HepG2 (cell line): ENCODE measurements at regions not wholly inside any gene's neighbourhood (a gene's known extent, or its start where the extent isn't known, plus 50 kb on each side); places are given as distances from the start of the nearest gene placed in this dataset.

Source experiments
- ATAC-seq: fragments of 200-7000 bp; cut with Tn5 transposase; 3 replicates; pipeline ENCODE4 v1.9.1; 2020; ENCODE audit warnings: mild to moderate bottlenecking, moderate library complexity
- BruUV-seq: library from RNA; stranded (reverse); fragments of 400-500 nt; replicated peaks from 2 replicates; lab custom pipeline; 2021; lab: Mats Ljungman, UMichigan
- CTCF ChIA-PET: fragments of 300-600 bp; formaldehyde crosslinking; extraction: SDS; loops from one replicate; lab custom pipeline; 2021; ENCODE audit warnings: low total read pairs, inconsistent platforms, low intra/inter-chr PET ratio; lab: Yijun Ruan, JAX
- POLR2A ChIA-PET: fragments of 350-600 bp; sonication (Branson Sonifier 250); formaldehyde crosslinking; loops from one replicate; lab custom pipeline; 2020; ENCODE audit warnings: antibody characterized with exemption, inconsistent platforms; lab: Yijun Ruan, JAX
- DNase-seq: peaks from one replicate; pipeline ENCODE4 v3.0.0-alpha.2; 2015; ENCODE audit warnings: low spot score
- FAIRE-seq: peaks from 3 replicates; lab custom pipeline; 2011; peaks lifted over from hg19 to GRCh38; lab: Jason Lieb, UNC
- H2AFZ ChIP-seq: one replicate; pipeline ENCODE4 v1.6.1; 2011; ENCODE audit warnings: low read length, inconsistent platforms
- H3K27ac ChIP-seq: fragments of 300-600 bp; 3 replicates; pipeline ENCODE4 v1.8.0; 2011; ENCODE audit warnings: mixed run types, mild to moderate bottlenecking, mixed read lengths, low read length, inconsistent platforms; ENCODE audit not compliant: insufficient read depth; ENCODE audit errors: extremely low read length
- H3K27me3 ChIP-seq, 2 experiments: fragments of 200-600 bp in 1 of 2; 2 replicates in 1 of 2; 3 replicates in 1 of 2; pipeline versions ENCODE4 v1.6.0 to v1.8.0; 2011; ENCODE audit warnings: low read length in 2 of 2, mild to moderate bottlenecking in 2 of 2, moderate library complexity in 2 of 2, inconsistent platforms in 1 of 2; ENCODE audit not compliant: insufficient read depth in 2 of 2, control insufficient read depth in 1 of 2
- H3K36me3 ChIP-seq, 2 experiments: fragments of 200-600 bp in 1 of 2; replicated peaks in 1 of 2; 2 replicates in 1 of 2; 3 replicates in 1 of 2; pipeline versions ENCODE4 v1.5.1 to v1.8.0; 2011; ENCODE audit warnings: low read length in 2 of 2, inconsistent platforms in 1 of 2; ENCODE audit not compliant: insufficient read depth in 2 of 2, control insufficient read depth in 1 of 2
- H3K4me1 ChIP-seq: 2 replicates; pipeline ENCODE4 v1.5.1; 2012; ENCODE audit warnings: low read length, inconsistent platforms; ENCODE audit not compliant: insufficient read depth
- H3K4me2 ChIP-seq: 2 replicates; pipeline ENCODE4 v1.6.0; 2011; ENCODE audit warnings: low read depth, low read length, inconsistent platforms
- H3K4me3 ChIP-seq, 3 experiments: fragments of 200-600 bp in 1 of 3; sonication (generic), shearing (Covaris generic) in 1 of 3; replicated peaks in 1 of 3; 2 replicates each; pipeline ENCODE4 v1.5.1; 2011 to 2016; ENCODE audit warnings: low read length in 3 of 3, inconsistent platforms in 2 of 3, low read depth in 2 of 3, mild to moderate bottlenecking in 2 of 3, control low read depth in 1 of 3, mixed read lengths in 1 of 3; ENCODE audit not compliant: insufficient read depth in 1 of 3
- H3K79me2 ChIP-seq: one replicate; pipeline ENCODE4 v1.6.1; 2011; ENCODE audit warnings: low read length, inconsistent platforms; ENCODE audit not compliant: insufficient read depth
- H3K9ac ChIP-seq: 2 replicates; pipeline ENCODE4 v1.6.0; 2011; ENCODE audit warnings: mild to moderate bottlenecking, low read depth, low read length, inconsistent platforms; ENCODE audit not compliant: insufficient read depth
- H3K9me3 ChIP-seq: 2 replicates; pipeline ENCODE4 v1.5.1; 2012; ENCODE audit warnings: mild to moderate bottlenecking, low read length
- H4K20me1 ChIP-seq: 2 replicates; pipeline ENCODE4 v1.6.0; 2011; ENCODE audit warnings: inconsistent platforms, mild to moderate bottlenecking, low read length, moderate library complexity; ENCODE audit not compliant: insufficient read depth
- FOXC1 ChIP-seq: sonication (generic); formaldehyde crosslinking; IDR thresholded peaks from 2 replicates; pipeline ENCODE4 v1.8.0; 2022; ENCODE audit warnings: mild to moderate bottlenecking, missing genetic modification reagents, borderline replicate concordance
- IRF9 ChIP-seq: sonication (generic); formaldehyde crosslinking; IDR thresholded peaks from 2 replicates; pipeline ENCODE4 v1.8.0; 2022; ENCODE audit warnings: missing genetic modification reagents, mild to moderate bottlenecking, borderline replicate concordance
- MEF2D ChIP-seq: sonication (generic); formaldehyde crosslinking; IDR thresholded peaks from 2 replicates; pipeline ENCODE4 v1.5.1; 2020; ENCODE audit warnings: mild to moderate bottlenecking, missing genetic modification reagents
- MXI1 ChIP-seq: IDR thresholded peaks from 3 replicates; pipeline ENCODE4 v1.6.1; 2012; ENCODE audit warnings: low read depth, low read length, inconsistent platforms, borderline replicate concordance
- PAX8 ChIP-seq: sonication (generic); formaldehyde crosslinking; IDR thresholded peaks from 2 replicates; pipeline ENCODE4 v1.8.0; 2022; ENCODE audit warnings: mild to moderate bottlenecking, missing genetic modification reagents, borderline replicate concordance
- SRSF1 ChIP-seq: fragments of 200-400 bp; formaldehyde crosslinking; optimal IDR thresholded peaks from 2 replicates; pipeline ENCODE3; 2017; ENCODE audit warnings: mild to moderate bottlenecking, low read depth, low read length, moderate library complexity
- THAP7 ChIP-seq: sonication (generic); formaldehyde crosslinking; IDR thresholded peaks from 2 replicates; pipeline ENCODE4 v1.8.1; 2023; ENCODE audit warnings: mild to moderate bottlenecking, missing genetic modification reagents
- ZNF275 ChIP-seq: sonication (generic); formaldehyde crosslinking; IDR thresholded peaks from 2 replicates; pipeline ENCODE4 v1.8.0; 2022; ENCODE audit warnings: missing genetic modification reagents, mild to moderate bottlenecking, inconsistent platforms, borderline replicate concordance
- ZNF335 ChIP-seq: sonication (generic); formaldehyde crosslinking; IDR thresholded peaks from 2 replicates; pipeline ENCODE4 v1.4.0; 2020; ENCODE audit warnings: missing genetic modification reagents
- ZNF552 ChIP-seq: sonication (generic); formaldehyde crosslinking; IDR thresholded peaks from 2 replicates; pipeline ENCODE4 v1.9.0; 2022; ENCODE audit warnings: missing genetic modification reagents, mild to moderate bottlenecking, borderline replicate concordance
- ZNF737 ChIP-seq: sonication (generic); formaldehyde crosslinking; IDR thresholded peaks from 2 replicates; pipeline ENCODE4 v1.5.0; 2020; ENCODE audit warnings: missing genetic modification reagents, mild to moderate bottlenecking, borderline replicate concordance
- WGBS: methylation state at CpG from one replicate; pipeline ENCODE4 v1.1.6; 2017; ENCODE audit warnings: low lambda C conversion rate; 5-methylcytosine and 5-hydroxymethylcytosine counted together
- in situ Hi-C: cut with HindIII; loops from 2 replicates; pipeline ENCODE4 v1.10.0; 2017; ENCODE audit warnings: low pct_unique_long_range_greater_than_20kb; ENCODE audit not compliant: extremely low pct_ligation_motif_present
- intact Hi-C: fragments of 100-400 bp; cut with micrococcal nuclease; formaldehyde crosslinking; loops from one replicate; pipeline ENCODE4 v1.10.0; 2022; ENCODE audit not compliant: unreplicated experiment

GRCh38 chr14:89720741-89721729, 233.5 kb downstream of the EFCAB11 start:
- POLR2A ChIA-PET: no interaction called here
- FAIRE-seq (no peak), ATAC-seq (no peak)

More at GRCh38 chr14:89720741-89721729, 233.5 kb downstream of the EFCAB11 start:
- Histone ChIP-seq H3K79me2 (no peaks in the 10 kb centered on the region), H3K9me3 (no peaks in the 10 kb centered on the region), H3K4me3 (no peak overlapping the region), H3K4me2 (no peak overlapping the region), H3K27me3 (peaks cover 1 to 26% of the 10 kb centered on the region in 2 experiments; a peak in 3 of 5 replicates), H2AFZ (no peak overlapping the region), H4K20me1 (no peaks in the 10 kb centered on the region), H3K9ac (no peak overlapping the region), H3K4me1 (peaks cover 24% of the 10 kb centered on the region), H3K27ac (no peak overlapping the region), H3K36me3 (no peaks in the 10 kb centered on the region)
- DNase-seq: no peak
- BruUV-seq: no TSS peak
- WGBS: 31% methylated on average over 9 of the region's 11 CpGs
- no peak for TF ChIP-seq ZNF275
- no peak for TF ChIP-seq THAP7 (CRISPR knock-in tag)
- TF ChIP-seq MXI1: no peak
- no peak for TF ChIP-seq MEF2D (CRISPR knock-in tag)
- no peak for TF ChIP-seq ZNF737
- TF ChIP-seq FOXC1 (CRISPR knock-in tag): no peak
- no peak for TF ChIP-seq ZNF552 (CRISPR knock-in tag)
- no peak for TF ChIP-seq IRF9 (CRISPR knock-in tag)
- no peak for TF ChIP-seq ZNF335 (CRISPR knock-in tag)
- TF ChIP-seq PAX8 (CRISPR knock-in tag): no peak
- TF ChIP-seq SRSF1: no peak
- intact Hi-C loops: no loop called here
- CTCF ChIA-PET: no interaction called here
- in situ Hi-C loops: no loop called here
